ENCODE measurements at regions not wholly inside any gene's neighbourhood (a gene's known extent, or its start where the extent isn't known, plus 50 kb on each side); places are given as distances from the start of the nearest gene placed in this dataset.

GRCh38 chr7:127476618-127477017, 84.1 kb upstream of the ZNF800 start:
- POLR2A ChIA-PET (ENCODE audit: unreplicated experiment): no interaction called here
- H3K4me1 ChIP-seq (replicated peaks; ENCODE audit: insufficient read depth): no peaks in the 10 kb centered on the region

GRCh38 chr7:127474457-127474856, 81.9 kb upstream of the ZNF800 start:
- intact Hi-C loops (cut with micrococcal nuclease; ENCODE audit: unreplicated experiment): no loop called here
- Histone ChIP-seq H3K27me3 (ENCODE audit: insufficient read depth, low read depth) (no peaks in the 10 kb centered on the region), H3K4me2 (no peak overlapping the region), H3K36me3 (ENCODE audit: low read depth) (no peaks in the 10 kb centered on the region), H3K4me1 (replicated peaks; ENCODE audit: insufficient read depth) (no peaks in the 10 kb centered on the region), H4K20me1 (ENCODE audit: insufficient read depth) (no peaks in the 10 kb centered on the region), H3K79me2 (ENCODE audit: low read depth) (no peaks in the 10 kb centered on the region), H3K9me3 (ENCODE audit: insufficient read depth, low read depth) (no peaks in the 10 kb centered on the region), H2AFZ (no peak overlapping the region), H3K9me2 (ENCODE audit: insufficient read depth) (no peaks in the 10 kb centered on the region), H3K27ac (no peak overlapping the region), H3K4me3 (no peak overlapping the region), H3F3A (ENCODE audit: insufficient read depth, low read depth) (no peaks in the 10 kb centered on the region)
- ChIA-PET CTCF (no interaction called here), POLR2A (ENCODE audit: unreplicated experiment) (no interaction called here)
- TF ChIP-seq EZH2 (IDR thresholded peaks at IDR 0.05; ENCODE audit: low read depth) (no peak), CTCF (conservative IDR thresholded peaks at IDR 0.05) (no peak)
- no peak for DNase-seq
- BruUV-seq (replicated peaks): no TSS peak

More at GRCh38 chr7:127476618-127477017, 84.1 kb upstream of the ZNF800 start:
- BruUV-seq (replicated peaks): no TSS peak
- Histone ChIP-seq H3K36me3 (ENCODE audit: low read depth) (no peaks in the 10 kb centered on the region), H3K27me3 (ENCODE audit: insufficient read depth, low read depth) (0 out of 2 replicates have a peak, but pooled peaks cover 10% of the 10 kb centered on the region), H3K9me3 (ENCODE audit: insufficient read depth, low read depth) (no peaks in the 10 kb centered on the region), H4K20me1 (ENCODE audit: insufficient read depth) (no peaks in the 10 kb centered on the region), H2AFZ (no peak overlapping the region), H3K4me3 (no peak overlapping the region), H3K27ac (no peak overlapping the region), H3K4me2 (no peak overlapping the region), H3K79me2 (ENCODE audit: low read depth) (no peaks in the 10 kb centered on the region), H3K9me2 (ENCODE audit: insufficient read depth) (no peaks in the 10 kb centered on the region), H3F3A (ENCODE audit: insufficient read depth, low read depth) (no peaks in the 10 kb centered on the region)
- no peak for TF ChIP-seq CTCF (conservative IDR thresholded peaks at IDR 0.05)
- no peak for TF ChIP-seq EZH2 (IDR thresholded peaks at IDR 0.05; ENCODE audit: low read depth)
- CTCF ChIA-PET: no interaction called here
- intact Hi-C loops (cut with micrococcal nuclease; ENCODE audit: unreplicated experiment): no loop called here
- no peak for DNase-seq

GRCh38 chr7:127473409-127473808, 80.9 kb upstream of the ZNF800 start:
- Histone ChIP-seq H3F3A (ENCODE audit: insufficient read depth, low read depth) (no peaks in the 10 kb centered on the region), H4K20me1 (ENCODE audit: insufficient read depth) (no peaks in the 10 kb centered on the region), H2AFZ (no peak overlapping the region), H3K79me2 (ENCODE audit: low read depth) (no peaks in the 10 kb centered on the region), H3K27ac (no peak overlapping the region), H3K36me3 (ENCODE audit: low read depth) (no peaks in the 10 kb centered on the region), H3K4me1 (replicated peaks; ENCODE audit: insufficient read depth) (no peaks in the 10 kb centered on the region), H3K27me3 (ENCODE audit: insufficient read depth, low read depth) (no peaks in the 10 kb centered on the region), H3K4me2 (no peak overlapping the region), H3K4me3 (no peak overlapping the region), H3K9me2 (ENCODE audit: insufficient read depth) (no peaks in the 10 kb centered on the region), H3K9me3 (ENCODE audit: insufficient read depth, low read depth) (no peaks in the 10 kb centered on the region)
- TF ChIP-seq EZH2 (IDR thresholded peaks at IDR 0.05; ENCODE audit: low read depth) (no peak), CTCF (conservative IDR thresholded peaks at IDR 0.05) (no peak)
- intact Hi-C loops (cut with micrococcal nuclease; ENCODE audit: unreplicated experiment): no loop called here
- ChIA-PET POLR2A (ENCODE audit: unreplicated experiment) (no interaction called here), CTCF (no interaction called here)
- no peak for DNase-seq
- no TSS peak for BruUV-seq (replicated peaks)

Measured in PC-9 (cell line).